Lung (tissue), 11 donors: ENCODE measurements at regions not wholly inside any gene's neighbourhood (a gene's known extent, or its start where the extent isn't known, plus 50 kb on each side); places are given as distances from the start of the nearest gene placed in this dataset.

Experiments
- ATAC-seq: fragments of 200-7000 bp; cut with Tn5 transposase; one replicate; pipeline ENCODE4 v1.9.1; 2020; ENCODE audit warnings: moderate number of reproducible peaks; ENCODE audit not compliant: insufficient read depth, low FRiP score
- DNase-seq, 3 donors: peaks; one replicate each; pipeline ENCODE4 v3.0.0-alpha.2; 2013 to 2017
- H3K27ac ChIP-seq, 2 donors: one replicate each; pipeline ENCODE4 v1.5.1; 2013; ENCODE audit warnings: mild to moderate bottlenecking in 2 of 2, moderate library complexity in 2 of 2, control low read depth in 1 of 2, inconsistent platforms in 1 of 2, low read depth in 1 of 2, low read length in 1 of 2
- H3K27me3 ChIP-seq, 3 donors: one replicate each; pipeline ENCODE4 v1.5.1; 2013; ENCODE audit warnings: low read length in 2 of 3; ENCODE audit not compliant: control insufficient read depth in 3 of 3, insufficient read depth in 3 of 3
- H3K36me3 ChIP-seq, 4 donors: one replicate each; pipeline ENCODE4 v1.5.1; 2013; ENCODE audit warnings: low read length in 4 of 4, mild to moderate bottlenecking in 1 of 4, moderate library complexity in 1 of 4; ENCODE audit not compliant: control insufficient read depth in 4 of 4, insufficient read depth in 4 of 4
- H3K4me1 ChIP-seq, 5 donors: one replicate each; pipeline ENCODE4 v1.5.1; 2013; ENCODE audit warnings: low read length in 5 of 5, mild to moderate bottlenecking in 2 of 5, moderate library complexity in 1 of 5; ENCODE audit not compliant: control insufficient read depth in 5 of 5, insufficient read depth in 5 of 5
- H3K4me3 ChIP-seq: one replicate; pipeline ENCODE4 v1.5.1; 2013; ENCODE audit warnings: mild to moderate bottlenecking, control low read depth, moderate library complexity
- H3K9ac ChIP-seq, 2 donors: one replicate each; pipeline ENCODE4 v1.5.1; 2013; ENCODE audit warnings: low read length in 2 of 2, control low read depth in 1 of 2; ENCODE audit not compliant: insufficient read depth in 1 of 2
- H3K9me3 ChIP-seq, 4 donors: one replicate each; pipeline ENCODE4 v1.5.1; 2013; ENCODE audit warnings: low read length in 3 of 4, mild to moderate bottlenecking in 1 of 4, moderate library complexity in 1 of 4; ENCODE audit not compliant: control insufficient read depth in 4 of 4, insufficient read depth in 3 of 4
- CTCF ChIP-seq: IDR thresholded peaks from 2 replicates; pipeline ENCODE4 v1.5.1; 2012; ENCODE audit warnings: mild to moderate bottlenecking; ENCODE audit errors: control extremely low read depth, extremely low read depth
- WGBS, 2 donors: extraction: QIAGEN DNeasy Blood & Tissue Kit; methylation state at CpG; one replicate each; pipeline ENCODE4 v1.1.7; 2013; 5-methylcytosine and 5-hydroxymethylcytosine counted together
- donor health status: control.
- donor health status: control.
- donor health status: Bipolar disorder and iron deficiency.
- donor health status: healthy.
- donor health status: DM: yes; HTN: yes; CAD: no.

GRCh38 chrY:15326673-15327072 lies 802.3 kb downstream of the NLGN4Y start:
- Histone ChIP-seq H3K27ac (no peak overlapping the region), H3K9me3 (no peaks in the 10 kb centered on the region), H3K4me3 (no peak overlapping the region), H3K36me3 (no peaks in the 10 kb centered on the region), H3K4me1 (no peaks in the 10 kb centered on the region), H3K27me3 (no peaks in the 10 kb centered on the region), H3K9ac (no peak overlapping the region)
- DNase-seq (no peak), ATAC-seq (no peak)
- no peak for TF ChIP-seq CTCF
- WGBS, 2 donors, result 26% methylated on average over 5 of the region's 5 CpGs; no CpG with 5 or more reads in 1 of the 2 donors

GRCh38 chrY:15328848-15329247 lies 804.5 kb downstream of the NLGN4Y start:
- DNase-seq, result no peak
- WGBS, 2 donors, result 93% methylated on average over 3 of the region's 3 CpGs; no CpG with 5 or more reads in 1 of the 2 donors
- no peak for TF ChIP-seq CTCF

GRCh38 chrY:15343522-15343921 lies 819.2 kb downstream of the NLGN4Y start:
- Histone ChIP-seq H3K27ac (no peak overlapping the region), H3K36me3 (no peaks in the 10 kb centered on the region), H3K27me3 (no peaks in the 10 kb centered on the region), H3K9me3 (no peaks in the 10 kb centered on the region), H3K4me3 (no peak overlapping the region), H3K4me1 (no peaks in the 10 kb centered on the region), H3K9ac (no peak overlapping the region)
- ATAC-seq, result no peak
- 40% methylated on average over 4 of the region's 4 CpGs; no CpG with 5 or more reads in 1 of the 2 donors for WGBS, 2 donors
- no peak for DNase-seq
- no peak for TF ChIP-seq CTCF

More at GRCh38 chrY:15328848-15329247, 804.5 kb downstream of the NLGN4Y start:
- H3K36me3 ChIP-seq, result no peaks in the 10 kb centered on the region
- no peaks in the 10 kb centered on the region for H3K4me1 ChIP-seq
- H3K27me3 ChIP-seq, result no peaks in the 10 kb centered on the region
- H3K27ac ChIP-seq, result no peak overlapping the region
- no peak overlapping the region for H3K4me3 ChIP-seq
- no peaks in the 10 kb centered on the region for H3K9me3 ChIP-seq
- ATAC-seq, result no peak
- no peak overlapping the region for H3K9ac ChIP-seq

- TF ChIP-seq CTCF, result no peak
- Histone ChIP-seq H3K4me1 (no peaks in the 10 kb centered on the region), H3K27ac (no peak overlapping the region), H3K36me3 (no peaks in the 10 kb centered on the region), H3K9me3 (no peaks in the 10 kb centered on the region), H3K9ac (no peak overlapping the region), H3K4me3 (no peak overlapping the region), H3K27me3 (no peaks in the 10 kb centered on the region)
- DNase-seq (peak in 1 of 3 donors; percentile 4), ATAC-seq (no peak)
- 76% methylated on average over 4 of the region's 4 CpGs; no CpG with 5 or more reads in 1 of the 2 donors for WGBS, 2 donors
Measured at GRCh38 chrY:15345471-15346155, 821.3 kb downstream of the NLGN4Y start.
